Tibial nerve (tissue), 4 donors: ENCODE measurements at regions not wholly inside any gene's neighbourhood (a gene's known extent, or its start where the extent isn't known, plus 50 kb on each side); places are given as distances from the start of the nearest gene placed in this dataset.
A peak's percentile ranks its signal among the peaks of the same experiment; 100 is the strongest.

Experiments
- DNase-seq, 2 donors: peaks; one replicate each; pipeline ENCODE4 v3.0.0-alpha.2; 2019; ENCODE audit warnings: low spot score in 2 of 2
- H3K27ac ChIP-seq, 4 donors: fragments of 200-600 bp; sonication (generic) in 3 of 4; one replicate each; pipeline ENCODE4 v1.5.1; 2017 to 2019; ENCODE audit warnings: mild to moderate bottlenecking in 1 of 4
- H3K27me3 ChIP-seq, 2 donors: fragments of 200-600 bp; sonication (generic) in 1 of 2; one replicate each; pipeline versions ENCODE4 v1.5.1 to v1.6.0; 2017 to 2019
- H3K36me3 ChIP-seq, 3 donors: fragments of 200-600 bp; sonication (generic); one replicate each; pipeline ENCODE4 v1.5.1; 2018 to 2019
- H3K4me1 ChIP-seq, 4 donors: fragments of 200-600 bp; sonication (generic) in 3 of 4; one replicate each; pipeline ENCODE4 v1.5.1; 2017 to 2019
- H3K4me3 ChIP-seq, 4 donors: fragments of 200-600 bp; sonication (generic) in 3 of 4; one replicate each; pipeline ENCODE4 v1.5.1; 2017 to 2019; ENCODE audit warnings: mild to moderate bottlenecking in 1 of 4, moderate library complexity in 1 of 4
- H3K9me3 ChIP-seq, 4 donors: fragments of 200-600 bp; sonication (generic) in 3 of 4; one replicate each; pipeline ENCODE4 v1.5.1; 2017 to 2019
- EP300 ChIP-seq, 2 donors: sonication (generic); formaldehyde crosslinking; IDR thresholded peaks; one replicate each; pipeline ENCODE4 v1.6.1; 2017; ENCODE audit warnings: antibody characterized with exemption in 2 of 2, mild to moderate bottlenecking in 1 of 2
- POLR2A ChIP-seq, 2 donors: fragments of 450-650 bp; IDR thresholded peaks; one replicate each; pipeline ENCODE4 v1.6.1; 2017; ENCODE audit warnings: antibody characterized with exemption in 2 of 2, mild to moderate bottlenecking in 2 of 2, moderate library complexity in 2 of 2
- WGBS, 2 donors: methylation state at CpG; one replicate each; pipeline ENCODE4 v1.1.5; 2018; 5-methylcytosine and 5-hydroxymethylcytosine counted together
- TF ChIP-seq, protein P1 (sequence below), 5 experiments: fragments of 200-600 bp in 3 of 5; fragments of 450-650 bp in 2 of 5; sonication (generic) in 3 of 5; IDR thresholded peaks; one replicate each; pipeline ENCODE4 v1.5.1; 2016 to 2019; ENCODE audit warnings: antibody characterized with exemption in 5 of 5, mild to moderate bottlenecking in 3 of 5, moderate library complexity in 2 of 5

DNA sequence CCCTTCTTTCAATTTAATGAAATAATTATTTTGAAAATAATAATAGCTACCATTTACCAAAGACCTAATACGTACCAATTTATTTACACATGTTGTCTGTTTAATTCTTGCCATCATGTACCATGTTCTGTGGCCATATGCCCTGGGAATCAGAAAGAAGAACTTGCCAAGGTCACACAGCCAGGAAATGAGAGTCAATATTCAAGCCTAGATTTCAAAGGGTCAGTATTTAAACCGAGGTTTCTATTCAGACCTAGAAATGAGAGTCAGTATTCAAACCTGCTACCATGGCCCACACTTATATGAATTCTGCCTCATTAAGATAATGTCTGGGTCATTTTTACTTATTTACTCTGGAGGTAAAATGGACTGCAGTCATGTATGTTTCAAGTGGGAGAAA lies 103.6 kb upstream of the TBL1XR1 start:
- Histone ChIP-seq H3K4me3 (no peak overlapping the region), H3K4me1 (peaks cover 0 to 11% (median 0%) of the 10 kb centered on the region in 4 donors), H3K27ac (peak overlapping the region in 1 of 4 donors; percentile 50), H3K36me3 (no peaks in the 10 kb centered on the region), H3K9me3 (no peaks in the 10 kb centered on the region), H3K27me3 (no peaks in the 10 kb centered on the region)
- 61 to 63% methylated on average over 2 of the region's 2 CpGs for WGBS, 2 donors
- DNase-seq = no peak
- TF ChIP-seq, protein P1, sequence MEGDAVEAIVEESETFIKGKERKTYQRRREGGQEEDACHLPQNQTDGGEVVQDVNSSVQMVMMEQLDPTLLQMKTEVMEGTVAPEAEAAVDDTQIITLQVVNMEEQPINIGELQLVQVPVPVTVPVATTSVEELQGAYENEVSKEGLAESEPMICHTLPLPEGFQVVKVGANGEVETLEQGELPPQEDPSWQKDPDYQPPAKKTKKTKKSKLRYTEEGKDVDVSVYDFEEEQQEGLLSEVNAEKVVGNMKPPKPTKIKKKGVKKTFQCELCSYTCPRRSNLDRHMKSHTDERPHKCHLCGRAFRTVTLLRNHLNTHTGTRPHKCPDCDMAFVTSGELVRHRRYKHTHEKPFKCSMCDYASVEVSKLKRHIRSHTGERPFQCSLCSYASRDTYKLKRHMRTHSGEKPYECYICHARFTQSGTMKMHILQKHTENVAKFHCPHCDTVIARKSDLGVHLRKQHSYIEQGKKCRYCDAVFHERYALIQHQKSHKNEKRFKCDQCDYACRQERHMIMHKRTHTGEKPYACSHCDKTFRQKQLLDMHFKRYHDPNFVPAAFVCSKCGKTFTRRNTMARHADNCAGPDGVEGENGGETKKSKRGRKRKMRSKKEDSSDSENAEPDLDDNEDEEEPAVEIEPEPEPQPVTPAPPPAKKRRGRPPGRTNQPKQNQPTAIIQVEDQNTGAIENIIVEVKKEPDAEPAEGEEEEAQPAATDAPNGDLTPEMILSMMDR (IDR thresholded peaks at IDR 0.05) = no peak
- no peak for TF ChIP-seq POLR2A (IDR thresholded peaks at IDR 0.05)

DNA sequence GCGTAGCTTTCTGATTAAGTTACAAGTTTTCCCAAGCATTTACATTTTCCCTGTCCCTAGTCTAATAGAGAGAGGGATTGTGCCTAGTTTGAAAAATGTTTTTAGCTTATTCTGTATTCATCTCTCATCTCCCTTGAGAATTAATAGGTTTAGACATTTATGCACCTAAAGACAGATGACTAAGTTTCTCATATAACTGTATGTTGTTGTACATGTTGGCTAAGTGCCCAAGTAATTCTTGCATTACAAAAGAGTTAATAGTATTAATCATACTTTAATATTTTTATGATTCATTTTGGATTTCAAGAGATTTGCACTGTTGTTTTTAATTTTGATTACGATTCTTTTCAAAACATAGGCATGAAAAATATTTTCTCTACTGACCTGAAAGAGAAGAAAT lies 109.0 kb upstream of the TBL1XR1 start:
- 73 to 77% methylated on average over 2 of the region's 2 CpGs for WGBS, 2 donors
- no peak for DNase-seq
- Histone ChIP-seq H3K4me1 (no peaks in the 10 kb centered on the region), H3K27ac (no peak overlapping the region), H3K9me3 (peaks cover 0 to 18% (median 0%) of the 10 kb centered on the region in 4 donors), H3K4me3 (no peak overlapping the region), H3K27me3 (no peaks in the 10 kb centered on the region), H3K36me3 (no peaks in the 10 kb centered on the region)
- TF ChIP-seq, protein P1 (IDR thresholded peaks at IDR 0.05) = no peak
- TF ChIP-seq EP300 (IDR thresholded peaks at IDR 0.05) = no peak
- TF ChIP-seq POLR2A (IDR thresholded peaks at IDR 0.05) = no peak

DNA sequence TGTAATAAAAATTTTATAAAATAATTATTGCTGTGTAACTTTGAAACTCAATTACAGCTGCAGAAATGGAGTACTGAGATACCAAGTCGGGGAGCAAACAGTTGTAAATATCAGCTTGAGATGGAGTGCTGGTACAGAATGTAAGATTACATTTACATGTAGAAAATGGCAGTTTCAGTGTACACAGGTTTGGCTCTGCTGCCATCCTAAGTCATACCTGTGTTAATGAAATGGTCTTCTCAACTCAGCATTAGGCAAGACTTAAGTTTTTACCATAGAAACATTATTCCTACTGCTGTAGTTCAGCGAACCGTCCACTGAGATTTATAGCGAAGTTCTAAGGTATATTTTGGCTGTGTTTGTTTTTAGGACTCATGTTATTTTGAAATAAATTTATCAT lies 110.1 kb upstream of the TBL1XR1 start:
- no peak for DNase-seq
- WGBS, 2 donors = 86 to 89% methylated on average over 4 of the region's 4 CpGs
- Histone ChIP-seq H3K36me3 (no peaks in the 10 kb centered on the region), H3K27me3 (no peaks in the 10 kb centered on the region), H3K9me3 (peaks cover 0 to 22% (median 0%) of the 10 kb centered on the region in 4 donors), H3K27ac (no peak overlapping the region), H3K4me1 (no peaks in the 10 kb centered on the region), H3K4me3 (no peak overlapping the region)
- TF ChIP-seq, protein P1 (IDR thresholded peaks at IDR 0.05) = no peak
- TF ChIP-seq EP300 (IDR thresholded peaks at IDR 0.05) (no peak), POLR2A (IDR thresholded peaks at IDR 0.05) (no peak)

DNA sequence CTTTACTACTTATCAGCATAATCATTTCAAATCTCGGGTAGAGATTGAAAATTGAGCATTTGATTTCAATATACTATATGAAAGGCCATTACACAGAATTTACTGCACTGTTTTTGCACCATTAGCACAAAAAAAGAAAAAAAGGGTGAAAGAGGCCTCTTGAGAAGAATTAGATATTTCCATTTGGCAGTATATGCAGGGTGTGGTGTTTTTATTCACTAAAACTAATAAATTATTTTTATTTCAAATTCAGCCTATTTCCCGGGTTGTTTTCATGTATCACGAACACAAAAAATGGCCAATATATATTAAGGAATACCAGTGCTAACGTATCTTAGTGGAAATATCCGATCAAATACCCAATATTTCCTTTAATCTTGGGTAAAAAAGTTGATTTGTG lies 110.5 kb upstream of the TBL1XR1 start:
- TF ChIP-seq, protein P1 (IDR thresholded peaks at IDR 0.05) = no peak
- TF ChIP-seq EP300 (IDR thresholded peaks at IDR 0.05) (no peak), POLR2A (IDR thresholded peaks at IDR 0.05) (no peak)
- WGBS, 2 donors = 65 to 67% methylated on average over 5 of the region's 5 CpGs

DNA sequence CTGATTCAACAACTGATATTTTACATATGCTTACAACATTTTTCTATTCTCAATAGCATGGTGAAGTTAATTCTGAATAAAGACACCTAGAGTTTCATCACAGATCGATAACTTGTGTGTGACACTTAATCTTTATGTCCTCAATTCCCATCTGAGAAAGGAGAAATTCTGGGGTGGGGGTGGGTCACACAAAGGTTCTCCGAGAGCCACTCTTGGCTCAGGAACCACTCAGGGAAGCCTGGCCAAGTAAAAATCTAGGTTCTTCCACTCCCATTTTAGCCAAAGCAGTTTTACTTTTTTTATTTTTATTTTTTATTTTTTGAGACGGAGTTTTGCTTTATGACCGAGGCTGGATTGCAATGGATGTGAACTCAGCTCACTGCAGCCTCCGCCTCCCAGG lies 111.0 kb upstream of the TBL1XR1 start:
- no peaks in the 10 kb centered on the region for H3K36me3 ChIP-seq
- DNase-seq = no peak
- H3K27ac ChIP-seq = no peak overlapping the region
- H3K4me3 ChIP-seq = no peak overlapping the region
- TF ChIP-seq, protein P1 (IDR thresholded peaks at IDR 0.05) = no peak
- TF ChIP-seq EP300 (IDR thresholded peaks at IDR 0.05) (no peak), POLR2A (IDR thresholded peaks at IDR 0.05) (no peak)
- H3K27me3 ChIP-seq = no peaks in the 10 kb centered on the region
- 70 to 73% methylated on average over 5 of the region's 5 CpGs for WGBS, 2 donors
- no peaks in the 10 kb centered on the region for H3K4me1 ChIP-seq
- H3K9me3 ChIP-seq = peaks cover 0 to 22% (median 0%) of the 10 kb centered on the region in 4 donors

More for the DNA sequence above, 110.5 kb upstream of the TBL1XR1 start:
- H3K4me1 ChIP-seq = no peaks in the 10 kb centered on the region
- H3K4me3 ChIP-seq = no peak overlapping the region
- H3K27me3 ChIP-seq = no peaks in the 10 kb centered on the region
- H3K9me3 ChIP-seq = peaks cover 0 to 22% (median 0%) of the 10 kb centered on the region in 4 donors
- DNase-seq = no peak
- H3K36me3 ChIP-seq = no peaks in the 10 kb centered on the region
- H3K27ac ChIP-seq = no peak overlapping the region
